Vagina (tissue), 2 donors: ENCODE measurements at regions not wholly inside any gene's neighbourhood (a gene's known extent, or its start where the extent isn't known, plus 50 kb on each side); places are given as distances from the start of the nearest gene placed in this dataset.
"Not testable (repeated sequence)": the region's sequence is repeated elsewhere in the genome, so short reads cannot be mapped to it uniquely, and the experiment has no call there.

Experiments
- DNase-seq, 2 donors: peaks; one replicate each; pipeline ENCODE4 v3.0.0-alpha.2; 2017; ENCODE audit errors: extremely low spot score in 2 of 2
- H3K27ac ChIP-seq: fragments of 200-600 bp; sonication (generic); one replicate; pipeline ENCODE4 v1.5.1; 2019
- H3K27me3 ChIP-seq: fragments of 200-600 bp; sonication (generic); one replicate; pipeline ENCODE4 v1.5.1; 2019
- H3K36me3 ChIP-seq, 2 donors: fragments of 200-600 bp; sonication (generic); one replicate each; pipeline ENCODE4 v1.5.1; 2017 to 2019
- H3K4me1 ChIP-seq: fragments of 200-600 bp; sonication (generic); one replicate; pipeline ENCODE4 v1.5.1; 2019
- H3K4me3 ChIP-seq, 2 donors: fragments of 200-600 bp; sonication (generic); 1 replicate in 1 of 2; 2 replicates in 1 of 2; pipeline ENCODE4 v1.5.1; 2016 to 2019
- H3K9me3 ChIP-seq: fragments of 200-600 bp; sonication (generic); one replicate; pipeline ENCODE4 v1.5.1; 2019
- POLR2A ChIP-seq, 2 donors: fragments of 450-650 bp; IDR thresholded peaks; one replicate each; pipeline ENCODE4 v1.6.1; 2017; ENCODE audit warnings: antibody characterized with exemption in 2 of 2, mild to moderate bottlenecking in 2 of 2, moderate library complexity in 2 of 2
- POLR2AphosphoS5 ChIP-seq, 2 donors: sonication (generic); formaldehyde crosslinking; IDR thresholded peaks; one replicate each; pipeline ENCODE4 v1.9.0; 2017; ENCODE audit warnings: antibody characterized with exemption in 2 of 2, mild to moderate bottlenecking in 2 of 2, low read depth in 1 of 2; ENCODE audit not compliant: insufficient read depth in 1 of 2
- intact Hi-C: fragments of 100-400 bp; cut with DNase I; formaldehyde crosslinking; loops from one replicate; pipeline ENCODE4 v1.15.1; 2023
- TF ChIP-seq, protein P1 (sequence below), 3 experiments: fragments of 450-650 bp in 2 of 3; fragments of 200-600 bp in 1 of 3; sonication (generic) in 1 of 3; IDR thresholded peaks; one replicate each; pipeline ENCODE4 v1.5.1; 2017 to 2019; ENCODE audit warnings: antibody characterized with exemption in 3 of 3, mild to moderate bottlenecking in 2 of 3, moderate library complexity in 2 of 3

DNA sequence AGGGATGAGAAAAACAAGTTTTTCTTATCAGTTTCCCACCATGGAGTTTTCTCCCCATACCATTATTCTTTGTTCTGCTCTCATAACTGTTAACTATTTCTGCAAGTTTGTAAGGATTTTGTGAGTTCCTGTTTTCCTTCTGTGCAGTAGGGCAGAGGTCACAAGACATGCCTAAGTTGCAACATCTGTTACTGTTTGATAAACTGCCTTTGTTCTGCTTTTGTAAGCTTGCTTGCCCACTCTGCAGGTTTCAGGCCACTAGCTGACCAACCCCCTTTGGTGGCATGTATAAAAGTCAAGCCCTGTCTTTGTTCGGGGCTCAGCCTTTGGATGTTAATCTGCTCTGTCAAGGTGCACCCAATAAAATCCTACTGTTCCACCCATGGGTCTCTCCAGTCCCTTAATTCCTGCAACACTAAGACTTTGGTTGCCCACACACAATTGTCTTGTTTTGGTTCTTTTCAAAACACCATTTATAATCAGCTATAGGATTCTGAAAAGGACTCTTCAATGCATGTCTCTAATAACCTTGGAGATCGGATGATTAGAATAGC lies 545.4 kb downstream of the CDH9 start:
- no peak overlapping the region for H3K4me3 ChIP-seq

DNA sequence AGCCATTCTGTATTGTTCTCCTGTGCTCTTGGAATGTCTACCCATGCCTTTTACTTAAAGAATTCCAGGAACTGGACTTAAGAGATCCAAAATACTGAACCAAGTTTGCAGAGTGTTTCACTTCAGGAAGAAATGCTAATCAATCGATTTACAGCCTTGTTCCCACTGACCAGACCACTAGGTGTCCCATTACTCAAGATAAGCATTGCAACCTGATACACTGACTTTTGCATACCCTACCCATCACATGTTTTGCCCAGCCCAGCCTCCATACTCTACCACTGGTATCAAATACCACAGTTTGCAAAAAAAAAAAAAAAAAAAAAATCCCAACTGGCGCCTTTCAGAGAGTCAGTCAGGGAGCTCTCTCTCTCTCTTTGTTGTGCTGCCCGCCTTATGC lies 550.8 kb downstream of the CDH9 start:
- Histone ChIP-seq H3K27me3 (no peaks in the 10 kb centered on the region), H3K27ac (no peak overlapping the region), H3K36me3 (no peaks in the 10 kb centered on the region), H3K4me3 (no peak overlapping the region), H3K9me3 (no peaks in the 10 kb centered on the region), H3K4me1 (no peaks in the 10 kb centered on the region)
- TF ChIP-seq POLR2A (IDR thresholded peaks at IDR 0.05) (no peak), POLR2AphosphoS5 (IDR thresholded peaks at IDR 0.05; ENCODE audit: insufficient read depth in 1 of 2, low read depth in 1 of 2) (no peak)
- TF ChIP-seq, protein P1, sequence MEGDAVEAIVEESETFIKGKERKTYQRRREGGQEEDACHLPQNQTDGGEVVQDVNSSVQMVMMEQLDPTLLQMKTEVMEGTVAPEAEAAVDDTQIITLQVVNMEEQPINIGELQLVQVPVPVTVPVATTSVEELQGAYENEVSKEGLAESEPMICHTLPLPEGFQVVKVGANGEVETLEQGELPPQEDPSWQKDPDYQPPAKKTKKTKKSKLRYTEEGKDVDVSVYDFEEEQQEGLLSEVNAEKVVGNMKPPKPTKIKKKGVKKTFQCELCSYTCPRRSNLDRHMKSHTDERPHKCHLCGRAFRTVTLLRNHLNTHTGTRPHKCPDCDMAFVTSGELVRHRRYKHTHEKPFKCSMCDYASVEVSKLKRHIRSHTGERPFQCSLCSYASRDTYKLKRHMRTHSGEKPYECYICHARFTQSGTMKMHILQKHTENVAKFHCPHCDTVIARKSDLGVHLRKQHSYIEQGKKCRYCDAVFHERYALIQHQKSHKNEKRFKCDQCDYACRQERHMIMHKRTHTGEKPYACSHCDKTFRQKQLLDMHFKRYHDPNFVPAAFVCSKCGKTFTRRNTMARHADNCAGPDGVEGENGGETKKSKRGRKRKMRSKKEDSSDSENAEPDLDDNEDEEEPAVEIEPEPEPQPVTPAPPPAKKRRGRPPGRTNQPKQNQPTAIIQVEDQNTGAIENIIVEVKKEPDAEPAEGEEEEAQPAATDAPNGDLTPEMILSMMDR (IDR thresholded peaks at IDR 0.05) = no peak
- DNase-seq = no peak
- intact Hi-C loops = no loop called here

More for the DNA sequence above, 545.4 kb downstream of the CDH9 start:
- H3K36me3 ChIP-seq = no peaks in the 10 kb centered on the region
- no peaks in the 10 kb centered on the region for H3K9me3 ChIP-seq
- H3K27ac ChIP-seq = no peak overlapping the region
- no peaks in the 10 kb centered on the region for H3K4me1 ChIP-seq
- no peak for TF ChIP-seq POLR2A (IDR thresholded peaks at IDR 0.05)
- TF ChIP-seq, protein P1 (IDR thresholded peaks at IDR 0.05) = no peak
- no peak for DNase-seq
- intact Hi-C loops = no loop called here
- H3K27me3 ChIP-seq = no peaks in the 10 kb centered on the region

DNA sequence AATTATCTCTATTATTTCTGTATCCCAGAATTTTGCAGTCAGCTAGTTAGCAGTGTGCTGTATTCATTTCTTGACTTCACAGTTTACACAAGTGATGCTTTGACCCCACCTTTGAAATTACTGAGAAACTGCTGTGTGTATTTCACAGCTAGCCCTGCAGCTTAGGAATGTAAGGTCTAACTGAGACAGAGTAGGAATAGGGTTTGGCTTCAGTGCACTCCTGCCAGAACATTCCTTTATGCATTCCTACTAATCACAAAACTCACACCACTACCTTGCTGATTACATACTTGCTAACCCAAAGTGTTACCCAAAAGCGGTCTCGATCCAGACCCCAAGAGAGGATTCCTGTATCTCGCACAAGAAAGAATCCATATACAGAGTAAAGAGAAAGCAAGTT lies 551.8 kb downstream of the CDH9 start:
- Histone ChIP-seq H3K27me3 (no peaks in the 10 kb centered on the region), H3K27ac (no peak overlapping the region), H3K4me1 (no peaks in the 10 kb centered on the region), H3K36me3 (no peaks in the 10 kb centered on the region), H3K4me3 (no peak overlapping the region), H3K9me3 (no peaks in the 10 kb centered on the region)
- intact Hi-C loops = no loop called here
- TF ChIP-seq, protein P1 (IDR thresholded peaks at IDR 0.05) = no peak
- TF ChIP-seq POLR2AphosphoS5 (IDR thresholded peaks at IDR 0.05; ENCODE audit: insufficient read depth in 1 of 2, low read depth in 1 of 2) = no peak
- no peak for TF ChIP-seq POLR2A (IDR thresholded peaks at IDR 0.05)
- DNase-seq = no peak

DNA sequence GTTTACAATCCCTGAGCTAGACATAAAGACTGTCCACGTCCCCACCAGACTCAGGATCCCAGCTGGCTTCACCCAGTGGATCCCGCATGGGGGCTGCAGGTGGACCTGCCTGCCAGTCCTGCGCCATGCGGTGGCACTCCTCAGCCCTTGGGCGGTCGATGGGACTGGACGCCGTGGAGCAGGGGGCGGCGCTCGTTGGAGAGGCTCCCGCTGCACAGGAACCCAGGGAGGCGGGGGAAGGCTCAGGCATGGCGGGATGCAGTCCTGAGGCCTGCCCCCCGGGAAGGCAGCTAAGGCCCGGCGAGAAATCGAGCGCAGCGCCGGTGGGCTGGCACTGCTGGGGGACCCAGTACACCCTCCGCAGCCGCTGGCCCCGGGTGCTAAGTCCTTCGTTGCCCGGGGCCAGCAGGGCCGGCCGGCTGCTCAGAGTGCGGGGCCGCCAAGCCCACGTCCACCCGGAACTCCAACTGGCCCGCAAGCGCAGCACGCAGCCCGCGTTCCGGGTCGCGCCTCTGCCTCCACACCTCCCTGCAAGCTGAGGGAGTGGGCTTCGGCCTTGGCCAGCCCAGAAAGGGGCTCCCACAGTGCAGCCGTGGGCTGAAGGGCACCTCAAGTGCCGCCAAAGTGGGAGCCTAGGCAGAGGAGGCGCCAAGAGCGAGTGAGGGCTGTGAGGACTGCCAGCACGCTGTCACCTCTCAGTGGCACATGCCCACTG lies 553.1 kb downstream of the CDH9 start:
- H3K36me3 ChIP-seq, intact Hi-C loops, H3K4me1 ChIP-seq, H3K27ac ChIP-seq, DNase-seq, H3K27me3 ChIP-seq, H3K9me3 ChIP-seq, H3K4me3 ChIP-seq: not testable (repeated sequence)

DNA sequence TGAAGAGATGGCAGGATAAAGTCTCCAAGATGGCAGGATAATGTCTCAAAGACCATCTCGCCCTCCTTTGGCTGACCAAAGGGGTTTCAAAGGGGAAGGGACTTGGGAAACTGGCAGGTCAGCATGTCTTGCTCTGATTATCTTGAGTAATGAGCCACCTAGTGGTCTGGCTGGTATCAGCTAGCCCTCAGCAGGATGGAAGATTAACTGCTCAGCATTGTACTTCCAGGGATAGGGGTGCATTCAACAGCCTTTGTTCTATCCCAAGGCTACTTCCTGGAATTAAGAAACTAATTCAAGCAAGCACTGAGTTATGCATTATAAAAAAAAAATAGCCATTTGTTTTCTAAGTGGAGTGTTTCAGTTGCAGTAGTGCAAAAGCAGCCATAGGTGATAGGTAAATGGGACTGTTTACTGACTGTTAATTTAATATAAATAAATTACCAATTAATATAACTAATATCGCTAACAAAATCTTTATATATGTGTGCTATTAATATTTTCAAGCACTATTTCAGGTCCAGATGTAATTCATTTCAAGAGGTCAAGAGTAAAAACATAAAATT lies 555.5 kb downstream of the CDH9 start:
- intact Hi-C loops = no loop called here
- TF ChIP-seq, protein P1 (IDR thresholded peaks at IDR 0.05) = peak in 1 of 3 experiments; percentile 26
- TF ChIP-seq POLR2A (IDR thresholded peaks at IDR 0.05) (no peak), POLR2AphosphoS5 (IDR thresholded peaks at IDR 0.05; ENCODE audit: insufficient read depth in 1 of 2, low read depth in 1 of 2) (no peak)
- Histone ChIP-seq H3K36me3 (no peaks in the 10 kb centered on the region), H3K9me3 (no peaks in the 10 kb centered on the region), H3K27me3 (no peaks in the 10 kb centered on the region), H3K4me1 (no peaks in the 10 kb centered on the region), H3K4me3 (peak overlapping the region; percentile 10 to 15), H3K27ac (no peak overlapping the region)
- no peak for DNase-seq
